ENCODE measurements at regions not wholly inside any gene's neighbourhood (a gene's known extent, or its start where the extent isn't known, plus 50 kb on each side); places are given as distances from the start of the nearest gene placed in this dataset.

GRCh38 chr20:58107533-58107932 lies 120.9 kb downstream of the ANKRD60 start:
- ChIA-PET CTCF (ENCODE audit: partially characterized antibody) (interaction anchor here (0.6 to 1.2 kb wide), 3 partner anchors 8 to 20 kb away, joined by 3 read pairs; no protein-coding TSS in a partner anchor), POLR2A (ENCODE audit: partially characterized antibody) (no interaction called here)
- Histone ChIP-seq H2BK12ac (ENCODE audit: low read depth, low read length) (no peak overlapping the region), H3K27me3 (replicated peaks in 1 of 4; ENCODE audit: control insufficient read depth in 3 of 4, extremely low read depth in 1 of 4, insufficient read depth in 3 of 4, low read length in 3 of 4) (no peaks in the 10 kb centered on the region), H4K8ac (ENCODE audit: extremely low read depth, insufficient read depth, low read length) (no peak overlapping the region), H4K91ac (replicated peaks; ENCODE audit: insufficient read length, low read length) (no peak overlapping the region), H3K4me2 (ENCODE audit: insufficient read depth in 1 of 2, low read depth in 2 of 2, low read length in 2 of 2) (no peak overlapping the region), H3K56ac (replicated peaks; ENCODE audit: insufficient read length, low read depth, low read length) (no peak overlapping the region), H4K5ac (ENCODE audit: insufficient read length, low read depth, low read length) (no peak overlapping the region), H3K4me3 (ENCODE audit: extremely low read depth in 1 of 4, insufficient read depth in 2 of 4, low read depth in 3 of 4, low read length in 4 of 4) (no peak overlapping the region), H3K9ac (replicated peaks in 1 of 4; ENCODE audit: extremely low read depth in 1 of 4, low read depth in 3 of 4, low read length in 3 of 4) (no peak overlapping the region), H3K23ac (ENCODE audit: insufficient read length) (no peak overlapping the region), H3K79me2 (ENCODE audit: control insufficient read depth in 1 of 2, insufficient read depth in 2 of 2, low read length in 2 of 2) (no peaks in the 10 kb centered on the region), H3K23me2 (ENCODE audit: low read depth, low read length) (no peaks in the 10 kb centered on the region), H2AK5ac (ENCODE audit: low read depth, low read length) (no peak overlapping the region), H3K4ac (replicated peaks; ENCODE audit: insufficient read length, low read depth, low read length) (no peak overlapping the region), H3K36me3 (ENCODE audit: control insufficient read depth in 2 of 4, insufficient read depth in 4 of 4, low read length in 3 of 4) (no peaks in the 10 kb centered on the region), H2BK120ac (replicated peaks; ENCODE audit: low read depth, low read length) (no peak overlapping the region), H3K27ac (ENCODE audit: low read depth, low read length) (no peak overlapping the region), H2BK5ac (ENCODE audit: low read depth, low read length) (no peak overlapping the region), H3K79me1 (ENCODE audit: low read depth, low read length) (no peaks in the 10 kb centered on the region), H3K4me1 (replicated peaks in 1 of 4; ENCODE audit: control insufficient read depth in 3 of 4, insufficient read depth in 4 of 4, low read length in 3 of 4) (no peaks in the 10 kb centered on the region), H2BK15ac (ENCODE audit: low read length) (no peak overlapping the region), H4K20me1 (replicated peaks in 1 of 2; ENCODE audit: control insufficient read depth in 1 of 2, insufficient read depth in 2 of 2, low read length in 2 of 2) (no peaks in the 10 kb centered on the region), H2AFZ (ENCODE audit: low read length) (no peak overlapping the region), H3K18ac (ENCODE audit: extremely low read depth, low read length) (no peak overlapping the region), H3K9me3 (ENCODE audit: insufficient read depth in 2 of 2, low read depth in 1 of 2, low read length in 1 of 2) (no peaks in the 10 kb centered on the region), H2BK20ac (ENCODE audit: low read length) (no peak overlapping the region), H3K14ac (ENCODE audit: insufficient read length) (no peak overlapping the region)
- DNase-seq (ENCODE audit: low read depth in 1 of 2, low spot score in 2 of 2) (no peak), FAIRE-seq (no peak)
- TF ChIP-seq MAX (IDR thresholded peaks at IDR 0.05), result no peak
- TF ChIP-seq ATF3 (IDR thresholded peaks at IDR 0.05; ENCODE audit: insufficient read depth, low read depth, low read length), result no peak
- no peak for TF ChIP-seq SIN3A (conservative IDR thresholded peaks at IDR 0.05 in 1 of 2, IDR thresholded peaks at IDR 0.05 in 1 of 2; ENCODE audit: low read depth in 1 of 2, low read length in 2 of 2)
- TF ChIP-seq SAP30 (IDR thresholded peaks at IDR 0.05; ENCODE audit: insufficient read depth, insufficient replicate concordance, low read length), result no peak
- TF ChIP-seq SP1 (IDR thresholded peaks at IDR 0.05; ENCODE audit: low read depth, low read length), result no peak
- no peak for TF ChIP-seq SIX5 (IDR thresholded peaks at IDR 0.05; ENCODE audit: low read depth, low read length)
- no peak for TF ChIP-seq RFX5 (IDR thresholded peaks at IDR 0.05; ENCODE audit: borderline replicate concordance, low read depth, low read length)
- no peak for TF ChIP-seq JUN (IDR thresholded peaks at IDR 0.05; ENCODE audit: low read depth, low read length)
- TF ChIP-seq CEBPB (IDR thresholded peaks at IDR 0.05; ENCODE audit: low read depth, low read length), result no peak
- 80% methylated on average over 1 of the region's 1 CpG; no CpG with 5 or more reads in 1 of the 2 experiments for WGBS, 2 experiments (ENCODE audit: extremely low coverage in 1 of 2, insufficient coverage in 1 of 2, insufficient read length in 1 of 2, insufficient replicate concordance in 2 of 2, low coverage in 1 of 2, low lambda C conversion rate in 2 of 2, missing lambda C conversion rate in 1 of 2)

Data from H1 (cell line).